ENCODE measurements at regions not wholly inside any gene's neighbourhood (a gene's known extent, or its start where the extent isn't known, plus 50 kb on each side); places are given as distances from the start of the nearest gene placed in this dataset.

DNA sequence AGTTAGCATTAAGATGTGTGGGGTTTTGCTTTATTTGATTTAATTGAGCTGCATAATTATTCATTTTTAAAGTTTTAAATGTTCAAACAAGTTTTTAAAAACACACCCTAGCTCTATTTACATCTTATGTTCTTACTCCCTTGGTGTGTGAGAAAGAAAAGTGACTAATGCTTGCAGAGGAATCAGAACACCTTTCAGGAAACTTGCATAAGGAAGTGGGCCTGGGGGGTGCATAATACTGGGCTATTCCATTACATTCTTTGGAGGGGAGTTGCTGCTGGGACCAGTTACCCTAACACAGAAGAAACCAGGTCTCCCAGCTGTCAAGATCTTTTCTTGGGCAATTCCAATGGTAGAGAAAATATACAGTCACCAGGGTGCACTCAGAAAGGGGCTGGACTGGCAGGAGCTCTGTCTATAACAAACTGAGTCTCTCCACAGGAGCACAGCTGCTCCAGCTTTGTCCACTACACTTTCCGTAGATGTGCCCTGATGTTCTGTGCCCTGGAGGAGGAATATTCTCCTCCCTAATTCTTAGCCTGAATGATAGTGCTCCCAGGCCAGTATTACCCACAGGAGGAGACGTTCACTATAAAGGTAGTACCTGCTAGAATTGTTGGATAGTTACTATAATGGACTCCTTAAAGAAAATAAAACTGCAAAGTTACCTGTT is 304.2 kb downstream of the CDC14C start:
- TF ChIP-seq CTCF (conservative IDR thresholded peaks at IDR 0.05; ENCODE audit: low read depth in 2 of 2): no peak
- no peak for TF ChIP-seq CREB1 (CRISPR knock-in tag; IDR thresholded peaks at IDR 0.05; ENCODE audit: low read depth)
- no peak for TF ChIP-seq EZH2phosphoT487 (IDR thresholded peaks at IDR 0.05; ENCODE audit: unreplicated experiment)
- no peak for TF ChIP-seq EZH2 (IDR thresholded peaks at IDR 0.05; ENCODE audit: low read depth, unreplicated experiment)

Measured in GM23338 (cell line).